Kasumi-1 (cell line): ENCODE measurements at regions not wholly inside any gene's neighbourhood (a gene's known extent, or its start where the extent isn't known, plus 50 kb on each side); places are given as distances from the start of the nearest gene placed in this dataset.
"Not testable (repeated sequence)": the region's sequence is repeated elsewhere in the genome, so short reads cannot be mapped to it uniquely, and the experiment has no call there.

Experiments
- DNase-seq, 2 experiments: peaks; one replicate each; lab custom pipeline; 2025; lab: John Stamatoyannopoulos, UW

- DNase-seq, result no peak
Measured at GRCh38 chr20:19897891-19898290, 119.3 kb upstream of the NAA20 start.

GRCh38 chr20:19901226-19901625 is 115.9 kb upstream of the NAA20 start:
- DNase-seq, result no peak

- peak; percentile 87 to 90 for DNase-seq
Measured at GRCh38 chr20:19903168-19903811, 113.9 kb upstream of the NAA20 start.

- DNase-seq, result no peak
Measured at GRCh38 chr20:19907326-19908056, 109.7 kb upstream of the NAA20 start.

- no peak for DNase-seq
Measured at GRCh38 chr20:19908576-19908975, 108.6 kb upstream of the NAA20 start.

- peak; percentile 63 to 70 for DNase-seq
Measured at GRCh38 chr20:19909725-19910124, 107.4 kb upstream of the NAA20 start.

- DNase-seq, result no peak
Measured at GRCh38 chr20:19911810-19912382, 105.3 kb upstream of the NAA20 start.

GRCh38 chr20:19913349-19913748 is 103.8 kb upstream of the NAA20 start:
- DNase-seq, result no peak

- DNase-seq, result no peak
Measured at GRCh38 chr20:19913927-19914614, 103.1 kb upstream of the NAA20 start.

GRCh38 chr20:19915111-19915798 is 101.9 kb upstream of the NAA20 start:
- peak; percentile 93 to 94 for DNase-seq

- no peak for DNase-seq
Measured at GRCh38 chr20:19916531-19917485, 100.4 kb upstream of the NAA20 start.

GRCh38 chr20:19918965-19919329 is 98.2 kb upstream of the NAA20 start:
- DNase-seq, result no peak

GRCh38 chr20:19920381-19921138 is 96.6 kb upstream of the NAA20 start:
- no peak for DNase-seq

- DNase-seq, result no peak
Measured at GRCh38 chr20:19921284-19921793, 95.8 kb upstream of the NAA20 start.

GRCh38 chr20:19921829-19922228 is 95.3 kb upstream of the NAA20 start:
- not testable (repeated sequence) for DNase-seq

GRCh38 chr20:19922716-19923115 is 94.4 kb upstream of the NAA20 start:
- DNase-seq, result no peak

- no peak for DNase-seq
Measured at GRCh38 chr20:19923762-19924161, 93.4 kb upstream of the NAA20 start.

- no peak for DNase-seq
Measured at GRCh38 chr20:19924255-19924654, 92.9 kb upstream of the NAA20 start.

- DNase-seq, result no peak
Measured at GRCh38 chr20:19926591-19926990, 90.6 kb upstream of the NAA20 start.
